Fibroblast of lung (primary cell): ENCODE measurements at regions not wholly inside any gene's neighbourhood (a gene's known extent, or its start where the extent isn't known, plus 50 kb on each side); places are given as distances from the start of the nearest gene placed in this dataset.

Source experiments
- EZH2 ChIP-seq: IDR thresholded peaks from 2 replicates; pipeline ENCODE4 v1.5.1; 2012; ENCODE audit warnings: low read length, control low read depth, mild to moderate bottlenecking; ENCODE audit errors: missing control alignments
- TF ChIP-seq, protein P1 (sequence below), 2 donors: IDR thresholded peaks in 1 of 2; conservative IDR thresholded peaks in 1 of 2; 1 replicate in 1 of 2; 2 replicates in 1 of 2; pipeline ENCODE4 v1.5.1; 2011 to 2012; ENCODE audit warnings: low read length in 2 of 2, control low read depth in 1 of 2, inconsistent platforms in 1 of 2, low read depth in 1 of 2, mild to moderate bottlenecking in 1 of 2

DNA sequence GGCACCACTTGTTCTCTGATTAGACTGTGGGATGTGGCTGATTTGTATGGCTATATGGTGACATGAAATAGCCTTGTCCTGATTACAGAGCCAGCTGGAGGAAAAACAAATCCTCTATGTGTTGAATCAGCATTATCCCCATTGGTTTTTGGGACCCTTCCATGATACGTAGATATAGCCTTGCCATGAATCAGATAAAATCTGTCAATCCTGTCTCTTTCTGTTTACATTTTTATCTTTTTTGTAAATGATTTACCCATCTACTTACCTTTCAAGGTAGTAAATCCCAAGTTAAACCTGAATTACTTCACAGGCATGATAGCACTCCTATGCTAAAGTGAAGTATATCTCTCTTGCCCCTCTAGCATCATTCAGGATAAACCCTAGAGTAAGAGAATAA, 789.3 kb downstream of the TMTC2 start:
- no peak for TF ChIP-seq EZH2
- TF ChIP-seq, protein P1, sequence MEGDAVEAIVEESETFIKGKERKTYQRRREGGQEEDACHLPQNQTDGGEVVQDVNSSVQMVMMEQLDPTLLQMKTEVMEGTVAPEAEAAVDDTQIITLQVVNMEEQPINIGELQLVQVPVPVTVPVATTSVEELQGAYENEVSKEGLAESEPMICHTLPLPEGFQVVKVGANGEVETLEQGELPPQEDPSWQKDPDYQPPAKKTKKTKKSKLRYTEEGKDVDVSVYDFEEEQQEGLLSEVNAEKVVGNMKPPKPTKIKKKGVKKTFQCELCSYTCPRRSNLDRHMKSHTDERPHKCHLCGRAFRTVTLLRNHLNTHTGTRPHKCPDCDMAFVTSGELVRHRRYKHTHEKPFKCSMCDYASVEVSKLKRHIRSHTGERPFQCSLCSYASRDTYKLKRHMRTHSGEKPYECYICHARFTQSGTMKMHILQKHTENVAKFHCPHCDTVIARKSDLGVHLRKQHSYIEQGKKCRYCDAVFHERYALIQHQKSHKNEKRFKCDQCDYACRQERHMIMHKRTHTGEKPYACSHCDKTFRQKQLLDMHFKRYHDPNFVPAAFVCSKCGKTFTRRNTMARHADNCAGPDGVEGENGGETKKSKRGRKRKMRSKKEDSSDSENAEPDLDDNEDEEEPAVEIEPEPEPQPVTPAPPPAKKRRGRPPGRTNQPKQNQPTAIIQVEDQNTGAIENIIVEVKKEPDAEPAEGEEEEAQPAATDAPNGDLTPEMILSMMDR (conservative IDR thresholded peaks at IDR 0.05 in 1 of 2, IDR thresholded peaks at IDR 0.05 in 1 of 2; ENCODE audit: low read depth in 1 of 2, low read length in 2 of 2) = no peak
